ENCODE measurements at regions not wholly inside any gene's neighbourhood (a gene's known extent, or its start where the extent isn't known, plus 50 kb on each side); places are given as distances from the start of the nearest gene placed in this dataset.

DNA sequence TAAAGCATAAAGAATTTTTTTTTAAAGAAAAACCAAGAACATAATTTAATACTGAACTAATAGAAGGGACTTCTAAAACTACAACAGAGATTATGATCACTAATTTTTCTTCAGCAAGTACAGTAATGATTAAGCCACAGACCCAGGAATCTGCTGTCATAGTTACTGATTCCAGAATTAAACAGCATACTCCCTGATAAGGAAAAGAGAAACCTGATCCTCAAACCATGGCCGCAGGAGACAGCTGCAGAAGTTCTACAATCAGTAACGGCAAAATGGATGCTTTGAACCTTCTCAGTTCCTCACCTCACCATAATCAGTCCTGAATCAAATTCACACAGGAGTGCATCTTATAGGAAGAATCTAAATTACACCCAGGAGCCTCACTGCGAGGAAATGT is 939.0 kb upstream of the SLITRK1 start:
- TF ChIP-seq CREB1 (CRISPR knock-in tag; IDR thresholded peaks at IDR 0.05; ENCODE audit: low read depth) (no peak), EZH2 (IDR thresholded peaks at IDR 0.05; ENCODE audit: low read depth, unreplicated experiment) (no peak), POLR2AphosphoS5 (IDR thresholded peaks at IDR 0.05; ENCODE audit: low read depth) (no peak), ZNF331 (CRISPR knock-in tag; IDR thresholded peaks at IDR 0.05; ENCODE audit: low read depth) (no peak), EZH2phosphoT487 (IDR thresholded peaks at IDR 0.05; ENCODE audit: unreplicated experiment) (no peak), JUNB (IDR thresholded peaks at IDR 0.05; ENCODE audit: unreplicated experiment) (no peak)
- TF ChIP-seq, protein P1, sequence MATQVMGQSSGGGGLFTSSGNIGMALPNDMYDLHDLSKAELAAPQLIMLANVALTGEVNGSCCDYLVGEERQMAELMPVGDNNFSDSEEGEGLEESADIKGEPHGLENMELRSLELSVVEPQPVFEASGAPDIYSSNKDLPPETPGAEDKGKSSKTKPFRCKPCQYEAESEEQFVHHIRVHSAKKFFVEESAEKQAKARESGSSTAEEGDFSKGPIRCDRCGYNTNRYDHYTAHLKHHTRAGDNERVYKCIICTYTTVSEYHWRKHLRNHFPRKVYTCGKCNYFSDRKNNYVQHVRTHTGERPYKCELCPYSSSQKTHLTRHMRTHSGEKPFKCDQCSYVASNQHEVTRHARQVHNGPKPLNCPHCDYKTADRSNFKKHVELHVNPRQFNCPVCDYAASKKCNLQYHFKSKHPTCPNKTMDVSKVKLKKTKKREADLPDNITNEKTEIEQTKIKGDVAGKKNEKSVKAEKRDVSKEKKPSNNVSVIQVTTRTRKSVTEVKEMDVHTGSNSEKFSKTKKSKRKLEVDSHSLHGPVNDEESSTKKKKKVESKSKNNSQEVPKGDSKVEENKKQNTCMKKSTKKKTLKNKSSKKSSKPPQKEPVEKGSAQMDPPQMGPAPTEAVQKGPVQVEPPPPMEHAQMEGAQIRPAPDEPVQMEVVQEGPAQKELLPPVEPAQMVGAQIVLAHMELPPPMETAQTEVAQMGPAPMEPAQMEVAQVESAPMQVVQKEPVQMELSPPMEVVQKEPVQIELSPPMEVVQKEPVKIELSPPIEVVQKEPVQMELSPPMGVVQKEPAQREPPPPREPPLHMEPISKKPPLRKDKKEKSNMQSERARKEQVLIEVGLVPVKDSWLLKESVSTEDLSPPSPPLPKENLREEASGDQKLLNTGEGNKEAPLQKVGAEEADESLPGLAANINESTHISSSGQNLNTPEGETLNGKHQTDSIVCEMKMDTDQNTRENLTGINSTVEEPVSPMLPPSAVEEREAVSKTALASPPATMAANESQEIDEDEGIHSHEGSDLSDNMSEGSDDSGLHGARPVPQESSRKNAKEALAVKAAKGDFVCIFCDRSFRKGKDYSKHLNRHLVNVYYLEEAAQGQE (IDR thresholded peaks at IDR 0.05; ENCODE audit: unreplicated experiment), result no peak
- TF ChIP-seq, protein P2, sequence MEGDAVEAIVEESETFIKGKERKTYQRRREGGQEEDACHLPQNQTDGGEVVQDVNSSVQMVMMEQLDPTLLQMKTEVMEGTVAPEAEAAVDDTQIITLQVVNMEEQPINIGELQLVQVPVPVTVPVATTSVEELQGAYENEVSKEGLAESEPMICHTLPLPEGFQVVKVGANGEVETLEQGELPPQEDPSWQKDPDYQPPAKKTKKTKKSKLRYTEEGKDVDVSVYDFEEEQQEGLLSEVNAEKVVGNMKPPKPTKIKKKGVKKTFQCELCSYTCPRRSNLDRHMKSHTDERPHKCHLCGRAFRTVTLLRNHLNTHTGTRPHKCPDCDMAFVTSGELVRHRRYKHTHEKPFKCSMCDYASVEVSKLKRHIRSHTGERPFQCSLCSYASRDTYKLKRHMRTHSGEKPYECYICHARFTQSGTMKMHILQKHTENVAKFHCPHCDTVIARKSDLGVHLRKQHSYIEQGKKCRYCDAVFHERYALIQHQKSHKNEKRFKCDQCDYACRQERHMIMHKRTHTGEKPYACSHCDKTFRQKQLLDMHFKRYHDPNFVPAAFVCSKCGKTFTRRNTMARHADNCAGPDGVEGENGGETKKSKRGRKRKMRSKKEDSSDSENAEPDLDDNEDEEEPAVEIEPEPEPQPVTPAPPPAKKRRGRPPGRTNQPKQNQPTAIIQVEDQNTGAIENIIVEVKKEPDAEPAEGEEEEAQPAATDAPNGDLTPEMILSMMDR (conservative IDR thresholded peaks at IDR 0.05; ENCODE audit: low read depth in 2 of 2), result no peak
- TF ChIP-seq, protein P3, sequence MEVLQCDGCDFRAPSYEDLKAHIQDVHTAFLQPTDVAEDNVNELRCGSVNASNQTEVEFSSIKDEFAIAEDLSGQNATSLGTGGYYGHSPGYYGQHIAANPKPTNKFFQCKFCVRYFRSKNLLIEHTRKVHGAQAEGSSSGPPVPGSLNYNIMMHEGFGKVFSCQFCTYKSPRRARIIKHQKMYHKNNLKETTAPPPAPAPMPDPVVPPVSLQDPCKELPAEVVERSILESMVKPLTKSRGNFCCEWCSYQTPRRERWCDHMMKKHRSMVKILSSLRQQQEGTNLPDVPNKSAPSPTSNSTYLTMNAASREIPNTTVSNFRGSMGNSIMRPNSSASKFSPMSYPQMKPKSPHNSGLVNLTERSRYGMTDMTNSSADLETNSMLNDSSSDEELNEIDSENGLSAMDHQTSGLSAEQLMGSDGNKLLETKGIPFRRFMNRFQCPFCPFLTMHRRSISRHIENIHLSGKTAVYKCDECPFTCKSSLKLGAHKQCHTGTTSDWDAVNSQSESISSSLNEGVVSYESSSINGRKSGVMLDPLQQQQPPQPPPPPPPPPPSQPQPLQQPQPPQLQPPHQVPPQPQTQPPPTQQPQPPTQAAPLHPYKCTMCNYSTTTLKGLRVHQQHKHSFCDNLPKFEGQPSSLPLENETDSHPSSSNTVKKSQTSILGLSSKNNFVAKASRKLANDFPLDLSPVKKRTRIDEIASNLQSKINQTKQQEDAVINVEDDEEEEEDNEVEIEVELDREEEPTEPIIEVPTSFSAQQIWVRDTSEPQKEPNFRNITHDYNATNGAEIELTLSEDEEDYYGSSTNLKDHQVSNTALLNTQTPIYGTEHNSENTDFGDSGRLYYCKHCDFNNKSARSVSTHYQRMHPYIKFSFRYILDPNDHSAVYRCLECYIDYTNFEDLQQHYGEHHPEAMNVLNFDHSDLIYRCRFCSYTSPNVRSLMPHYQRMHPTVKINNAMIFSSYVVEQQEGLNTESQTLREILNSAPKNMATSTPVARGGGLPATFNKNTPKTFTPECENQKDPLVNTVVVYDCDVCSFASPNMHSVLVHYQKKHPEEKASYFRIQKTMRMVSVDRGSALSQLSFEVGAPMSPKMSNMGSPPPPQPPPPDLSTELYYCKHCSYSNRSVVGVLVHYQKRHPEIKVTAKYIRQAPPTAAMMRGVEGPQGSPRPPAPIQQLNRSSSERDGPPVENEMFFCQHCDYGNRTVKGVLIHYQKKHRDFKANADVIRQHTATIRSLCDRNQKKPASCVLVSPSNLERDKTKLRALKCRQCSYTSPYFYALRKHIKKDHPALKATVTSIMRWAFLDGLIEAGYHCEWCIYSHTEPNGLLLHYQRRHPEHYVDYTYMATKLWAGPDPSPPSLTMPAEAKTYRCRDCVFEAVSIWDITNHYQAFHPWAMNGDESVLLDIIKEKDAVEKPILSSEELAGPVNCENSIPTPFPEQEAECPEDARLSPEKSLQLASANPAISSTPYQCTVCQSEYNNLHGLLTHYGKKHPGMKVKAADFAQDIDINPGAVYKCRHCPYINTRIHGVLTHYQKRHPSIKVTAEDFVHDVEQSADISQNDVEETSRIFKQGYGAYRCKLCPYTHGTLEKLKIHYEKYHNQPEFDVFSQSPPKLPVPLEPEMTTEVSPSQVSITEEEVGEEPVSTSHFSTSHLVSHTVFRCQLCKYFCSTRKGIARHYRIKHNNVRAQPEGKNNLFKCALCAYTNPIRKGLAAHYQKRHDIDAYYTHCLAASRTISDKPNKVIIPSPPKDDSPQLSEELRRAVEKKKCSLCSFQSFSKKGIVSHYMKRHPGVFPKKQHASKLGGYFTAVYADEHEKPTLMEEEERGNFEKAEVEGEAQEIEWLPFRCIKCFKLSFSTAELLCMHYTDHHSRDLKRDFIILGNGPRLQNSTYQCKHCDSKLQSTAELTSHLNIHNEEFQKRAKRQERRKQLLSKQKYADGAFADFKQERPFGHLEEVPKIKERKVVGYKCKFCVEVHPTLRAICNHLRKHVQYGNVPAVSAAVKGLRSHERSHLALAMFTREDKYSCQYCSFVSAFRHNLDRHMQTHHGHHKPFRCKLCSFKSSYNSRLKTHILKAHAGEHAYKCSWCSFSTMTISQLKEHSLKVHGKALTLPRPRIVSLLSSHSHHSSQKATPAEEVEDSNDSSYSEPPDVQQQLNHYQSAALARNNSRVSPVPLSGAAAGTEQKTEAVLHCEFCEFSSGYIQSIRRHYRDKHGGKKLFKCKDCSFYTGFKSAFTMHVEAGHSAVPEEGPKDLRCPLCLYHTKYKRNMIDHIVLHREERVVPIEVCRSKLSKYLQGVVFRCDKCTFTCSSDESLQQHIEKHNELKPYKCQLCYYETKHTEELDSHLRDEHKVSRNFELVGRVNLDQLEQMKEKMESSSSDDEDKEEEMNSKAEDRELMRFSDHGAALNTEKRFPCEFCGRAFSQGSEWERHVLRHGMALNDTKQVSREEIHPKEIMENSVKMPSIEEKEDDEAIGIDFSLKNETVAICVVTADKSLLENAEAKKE (CRISPR knock-in tag; IDR thresholded peaks at IDR 0.05), result no peak
